Kidney epithelial cell (primary cell): ENCODE measurements at regions not wholly inside any gene's neighbourhood (a gene's known extent, or its start where the extent isn't known, plus 50 kb on each side); places are given as distances from the start of the nearest gene placed in this dataset.

Source experiments
- DNase-seq: peaks from one replicate; pipeline ENCODE4 v3.0.0-alpha.2; 2010; ENCODE audit warnings: low read depth
- H3K27me3 ChIP-seq: 2 replicates; pipeline ENCODE4 v1.6.0; 2011; ENCODE audit warnings: low read length; ENCODE audit not compliant: control insufficient read depth, insufficient read depth
- H3K36me3 ChIP-seq: 2 replicates; pipeline ENCODE4 v1.5.1; 2011; ENCODE audit warnings: low read length; ENCODE audit not compliant: control insufficient read depth, insufficient read depth
- H3K4me3 ChIP-seq: 2 replicates; pipeline ENCODE4 v1.5.1; 2011; ENCODE audit warnings: low read depth, mild to moderate bottlenecking, control low read depth, low read length
- CTCF ChIP-seq: IDR thresholded peaks from 2 replicates; pipeline ENCODE4 v1.5.1; 2011; ENCODE audit warnings: mild to moderate bottlenecking, moderate library complexity, low read length, control low read depth, inconsistent platforms; ENCODE audit not compliant: insufficient read depth, poor library complexity, severe bottlenecking

- Histone ChIP-seq H3K27me3 (no peaks in the 10 kb centered on the region), H3K4me3 (no peak overlapping the region), H3K36me3 (no peaks in the 10 kb centered on the region)
- DNase-seq, result no peak
- TF ChIP-seq CTCF, result no peak
Observed at GRCh38 chr15:91521548-91521947, 332.0 kb upstream of the SLCO3A1 start.

- H3K4me3 ChIP-seq, result no peak overlapping the region
- no peaks in the 10 kb centered on the region for H3K27me3 ChIP-seq
- H3K36me3 ChIP-seq, result no peaks in the 10 kb centered on the region
- no peak for TF ChIP-seq CTCF
- DNase-seq, result peak; percentile 31
Observed at GRCh38 chr15:91521996-91522395, 331.5 kb upstream of the SLCO3A1 start.

- no peak for DNase-seq
- peak; percentile 9 for TF ChIP-seq CTCF
- H3K27me3 ChIP-seq, result no peaks in the 10 kb centered on the region
Observed at GRCh38 chr15:91522605-91523332, 330.7 kb upstream of the SLCO3A1 start.

GRCh38 chr15:91523596-91523995 lies 329.9 kb upstream of the SLCO3A1 start:
- Histone ChIP-seq H3K27me3 (no peaks in the 10 kb centered on the region), H3K36me3 (no peaks in the 10 kb centered on the region), H3K4me3 (no peak overlapping the region)
- no peak for DNase-seq
- TF ChIP-seq CTCF, result no peak

More at GRCh38 chr15:91522605-91523332, 330.7 kb upstream of the SLCO3A1 start:
- Histone ChIP-seq H3K4me3 (no peak overlapping the region), H3K36me3 (no peaks in the 10 kb centered on the region)

- Histone ChIP-seq H3K27me3 (no peaks in the 10 kb centered on the region), H3K4me3 (no peak overlapping the region), H3K36me3 (no peaks in the 10 kb centered on the region)
- no peak for TF ChIP-seq CTCF
- no peak for DNase-seq
Observed at GRCh38 chr15:91524534-91524933, 329.0 kb upstream of the SLCO3A1 start.

GRCh38 chr15:91525751-91526150 lies 327.8 kb upstream of the SLCO3A1 start:
- Histone ChIP-seq H3K27me3 (no peaks in the 10 kb centered on the region), H3K36me3 (no peaks in the 10 kb centered on the region), H3K4me3 (no peak overlapping the region)
- no peak for DNase-seq
- no peak for TF ChIP-seq CTCF
